ENCODE measurements at regions not wholly inside any gene's neighbourhood (a gene's known extent, or its start where the extent isn't known, plus 50 kb on each side); places are given as distances from the start of the nearest gene placed in this dataset.

GRCh38 chr7:155918720-155919390 is 106.6 kb upstream of the SHH start:
- TF ChIP-seq POLR2AphosphoS5 (IDR thresholded peaks at IDR 0.05; ENCODE audit: insufficient read depth, low read depth, low read length) (no peak), EZH2 (IDR thresholded peaks at IDR 0.05; ENCODE audit: borderline replicate concordance, low read depth, low read length, severe bottlenecking) (no peak), CTCF (IDR thresholded peaks at IDR 0.05; ENCODE audit: extremely low read depth in 1 of 2, insufficient read depth in 1 of 2, low read depth in 1 of 2, low read length in 2 of 2) (no peak), MYC (IDR thresholded peaks at IDR 0.05; ENCODE audit: low read depth, low read length) (no peak), POLR2A (IDR thresholded peaks at IDR 0.05; ENCODE audit: low read depth, low read length) (no peak)
